Ecto neural progenitor cell (in vitro differentiated cells): ENCODE measurements at regions not wholly inside any gene's neighbourhood (a gene's known extent, or its start where the extent isn't known, plus 50 kb on each side); places are given as distances from the start of the nearest gene placed in this dataset.

Experiments used
- DNase-seq: peaks from one replicate; pipeline ENCODE4 v3.0.0-alpha.2; 2018; ENCODE audit warnings: low spot score

DNA sequence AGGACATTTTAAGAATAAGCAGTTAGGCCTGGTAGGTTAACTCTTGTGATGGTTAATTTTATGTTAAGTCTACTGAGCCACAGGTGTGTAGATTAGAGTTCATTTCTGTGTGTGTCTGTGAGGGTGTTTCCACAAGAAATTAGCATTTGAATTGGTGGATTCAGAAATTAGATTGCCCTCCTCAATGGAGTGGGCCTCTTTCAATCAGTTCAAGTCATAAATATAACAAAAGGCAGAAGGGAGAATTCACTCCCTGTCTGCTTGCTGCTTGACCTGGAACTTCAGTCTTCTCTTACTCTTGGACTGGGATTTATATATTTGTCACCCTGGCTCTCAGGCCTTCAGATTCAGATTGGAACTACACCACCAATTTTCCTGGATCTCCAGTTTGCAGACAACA is 55.3 kb upstream of the POM121L12 start:
- no peak for DNase-seq

GRCh38 chr7:52973126-52973525 is 62.3 kb upstream of the POM121L12 start:
- DNase-seq = no peak

- no peak for DNase-seq
Measured at GRCh38 chr7:52962402-52963076, 72.9 kb upstream of the POM121L12 start.

DNA sequence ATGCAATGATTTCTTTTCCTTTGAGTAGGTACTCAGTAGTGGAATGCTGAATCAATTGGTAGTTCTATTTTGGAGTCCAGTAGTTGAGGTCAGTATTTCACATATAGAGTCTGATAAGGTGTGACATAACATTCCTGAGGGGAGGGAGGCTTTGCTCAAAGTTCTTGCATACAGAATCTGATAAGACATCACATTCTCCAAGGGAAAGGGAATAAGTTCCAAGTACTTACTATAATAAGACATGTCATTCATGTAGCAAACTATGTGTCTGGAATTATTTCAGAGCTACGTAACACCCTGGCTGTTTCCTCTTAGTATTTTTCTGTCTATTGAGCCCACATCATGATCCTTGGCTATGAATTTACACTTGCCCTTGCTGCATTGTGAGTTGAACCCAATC is 74.3 kb upstream of the POM121L12 start:
- no peak for DNase-seq

DNA sequence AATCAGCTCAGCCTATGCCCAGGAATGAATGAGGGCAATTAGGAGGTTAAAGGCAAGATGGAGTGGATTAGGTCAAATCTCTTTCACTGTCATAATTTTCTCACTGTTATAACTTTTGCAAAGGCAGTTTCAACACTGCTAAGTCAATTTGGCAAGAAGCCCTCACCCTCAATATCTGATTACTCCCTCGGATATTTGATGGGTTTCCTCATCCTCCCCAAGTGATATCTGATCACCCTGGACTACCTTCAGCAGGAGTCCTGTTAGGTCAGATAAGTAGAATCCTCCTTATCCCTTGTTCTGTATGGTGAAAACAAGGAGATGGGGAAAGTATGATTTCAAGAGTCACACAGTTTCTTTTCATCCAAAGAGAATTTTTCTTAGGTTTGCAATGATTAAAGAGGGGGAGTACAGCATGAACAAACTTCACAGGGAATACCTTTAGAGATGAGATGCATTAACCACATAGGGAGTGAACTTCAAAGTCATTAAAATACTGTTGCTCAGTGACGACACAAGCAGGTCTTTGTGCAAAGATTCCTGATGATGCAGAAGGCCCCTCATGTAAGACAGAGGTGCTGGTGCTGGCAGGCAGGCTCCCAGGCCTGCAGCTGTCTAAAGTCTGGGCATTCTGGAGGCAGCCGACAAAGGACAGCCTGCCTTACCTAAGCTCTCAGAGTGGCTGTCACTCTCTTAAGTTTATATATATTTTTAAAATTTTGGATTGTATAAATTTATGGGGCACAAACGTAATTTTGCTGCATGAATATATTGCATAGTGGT is 75.4 kb upstream of the POM121L12 start:
- DNase-seq = no peak

GRCh38 chr7:52959336-52959735 is 76.1 kb upstream of the POM121L12 start:
- DNase-seq = no peak

DNA sequence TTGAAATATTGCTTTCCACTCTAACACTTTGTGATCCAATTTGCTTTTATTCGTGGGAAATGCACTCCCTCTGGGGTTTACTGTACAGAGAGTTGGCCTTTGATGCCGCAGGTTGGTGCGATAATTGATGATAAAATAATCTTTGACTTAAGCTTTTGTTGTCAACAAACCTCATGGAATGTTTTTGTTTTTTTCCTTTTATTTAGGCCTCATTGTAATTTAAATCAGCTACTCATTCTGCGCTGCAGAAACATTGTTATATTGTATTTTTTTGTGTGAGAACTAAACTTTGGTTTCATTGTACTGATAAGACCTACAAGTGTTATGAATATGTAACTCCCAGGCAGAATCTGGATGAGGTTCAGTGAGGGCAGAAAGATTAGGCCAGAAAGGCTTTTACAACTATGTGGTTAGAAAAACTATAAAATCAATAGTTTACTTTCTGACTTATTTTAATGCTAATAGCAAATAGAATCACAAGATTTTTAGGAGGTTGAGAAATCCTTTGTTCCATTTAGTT is 76.8 kb upstream of the POM121L12 start:
- DNase-seq = no peak

GRCh38 chr7:52956379-52956915 is 79.0 kb upstream of the POM121L12 start:
- no peak for DNase-seq

- no peak for DNase-seq
Measured at GRCh38 chr7:52955522-52955921, 79.9 kb upstream of the POM121L12 start.

GRCh38 chr7:52944921-52945320 is 90.5 kb upstream of the POM121L12 start:
- DNase-seq = no peak

DNA sequence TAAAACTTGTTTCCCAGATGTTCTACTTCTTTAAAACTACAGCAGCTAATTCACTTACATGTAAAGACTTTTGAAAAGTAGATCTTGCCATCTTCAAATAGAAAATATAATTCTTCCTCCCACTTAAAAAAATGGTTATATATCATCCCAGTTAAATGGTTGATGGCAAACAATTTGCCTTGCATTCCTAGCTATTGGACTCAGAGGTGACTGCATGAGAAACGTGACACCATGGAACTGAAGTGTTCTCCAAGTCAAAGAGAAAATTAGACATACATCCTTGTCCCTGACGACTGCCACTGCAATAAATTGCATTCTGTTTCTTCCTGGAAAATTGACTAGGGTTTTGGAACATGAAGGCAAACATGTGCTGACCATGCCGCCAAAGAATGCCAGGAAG is 95.0 kb upstream of the POM121L12 start:
- no peak for DNase-seq

GRCh38 chr7:52938455-52939133 is 96.8 kb upstream of the POM121L12 start:
- DNase-seq = no peak

GRCh38 chr7:52936750-52937149 is 98.7 kb upstream of the POM121L12 start:
- DNase-seq = no peak

GRCh38 chr7:52928591-52928990 is 106.8 kb upstream of the POM121L12 start:
- DNase-seq = no peak

GRCh38 chr7:52925332-52925731 is 110.1 kb upstream of the POM121L12 start:
- no peak for DNase-seq

- no peak for DNase-seq
Measured at GRCh38 chr7:52920977-52921376, 114.5 kb upstream of the POM121L12 start.

DNA sequence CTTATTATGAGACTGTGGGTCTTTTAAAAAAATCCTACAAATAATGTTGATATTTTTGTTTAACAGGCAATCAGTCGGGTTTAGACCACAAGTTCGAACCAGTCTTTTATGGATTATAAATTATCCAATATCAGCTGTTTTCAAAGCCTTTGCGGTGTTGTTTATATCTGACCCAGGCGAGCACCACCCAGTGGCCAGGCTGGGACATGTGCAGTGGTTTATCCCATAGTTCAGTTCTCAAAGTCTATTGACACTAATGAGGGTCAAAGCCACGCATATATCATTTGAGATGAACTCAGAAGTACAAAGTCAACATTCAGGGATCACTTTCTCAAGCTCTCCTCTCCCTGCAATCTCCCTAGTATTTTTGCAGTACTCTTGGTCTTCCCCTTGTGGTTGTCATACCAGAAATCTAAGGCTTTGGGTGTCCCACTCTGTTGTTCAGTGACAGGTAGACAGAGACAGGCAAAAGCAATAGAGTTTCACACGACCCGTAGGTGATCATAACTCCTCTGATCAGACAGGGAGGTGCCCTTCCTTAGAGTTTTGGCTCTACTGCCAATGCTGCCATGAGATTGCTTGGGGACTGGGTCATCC is 117.4 kb upstream of the POM121L12 start:
- DNase-seq = no peak

- DNase-seq = no peak
Measured at GRCh38 chr7:52911795-52912194, 123.6 kb upstream of the POM121L12 start.

- DNase-seq = no peak
Measured at GRCh38 chr7:52911326-52911725, 124.1 kb upstream of the POM121L12 start.

DNA sequence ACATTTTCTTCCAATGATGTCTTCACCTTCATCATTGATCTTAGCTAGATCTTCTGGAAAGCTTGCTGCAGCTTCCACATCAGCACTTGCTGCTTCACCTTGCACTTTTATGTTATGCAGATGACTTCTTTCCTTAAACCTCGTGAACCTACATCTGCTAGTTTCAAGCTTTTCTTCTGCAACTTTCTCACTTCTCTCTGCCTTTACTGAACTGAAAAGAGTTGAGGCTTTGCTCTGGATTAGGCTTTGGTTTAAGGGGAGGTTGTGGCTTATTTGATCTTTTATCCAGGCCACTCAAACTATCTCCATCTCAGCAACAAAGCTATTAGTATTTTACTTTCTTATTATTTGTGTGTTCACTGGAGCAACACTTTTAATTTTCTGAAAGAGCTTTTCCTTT is 125.5 kb upstream of the POM121L12 start:
- no peak for DNase-seq

DNA sequence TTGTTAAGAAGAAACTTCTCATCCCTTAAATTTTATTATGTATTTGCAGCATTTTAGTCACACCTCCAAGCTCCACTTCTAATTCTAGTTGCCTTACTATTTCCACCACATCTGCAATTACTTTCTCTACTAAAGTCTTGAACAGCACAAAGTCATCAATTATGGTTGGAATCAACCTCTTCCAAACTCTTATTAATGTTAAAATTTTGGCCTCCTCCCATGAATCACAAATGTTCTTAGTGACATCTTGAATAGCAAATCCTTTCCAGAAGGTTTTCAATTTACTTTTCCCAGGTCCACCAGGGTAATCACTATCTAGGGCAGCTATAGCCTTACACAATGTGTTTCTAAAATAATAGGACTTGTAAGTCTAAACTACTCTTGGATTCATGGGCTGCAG is 126.3 kb upstream of the POM121L12 start:
- no peak for DNase-seq

GRCh38 chr7:52897713-52898112 is 137.7 kb upstream of the POM121L12 start:
- DNase-seq = no peak
